GM23338 (cell line): ENCODE measurements at regions not wholly inside any gene's neighbourhood (a gene's known extent, or its start where the extent isn't known, plus 50 kb on each side); places are given as distances from the start of the nearest gene placed in this dataset.

Experiments
- ATAC-seq: fragments of 200-7000 bp; cut with Tn5 transposase; 3 replicates; pipeline ENCODE4 v1.9.1; 2020
- DNase-seq: peaks from one replicate; pipeline ENCODE4 v3.0.0-alpha.2; 2015; ENCODE audit warnings: low spot score
- H2AFZ ChIP-seq: fragments of 200-600 bp; sonication (generic); 2 replicates; pipeline ENCODE4 v1.8.0; 2016; ENCODE audit warnings: antibody characterized with exemption, mild to moderate bottlenecking, moderate library complexity
- H3F3A ChIP-seq: fragments of 200-600 bp; sonication (generic); replicated peaks from 2 replicates; pipeline ENCODE4 v1.8.0; 2017; ENCODE audit warnings: antibody characterized with exemption, mixed run types, low read depth
- H3K27ac ChIP-seq: fragments of 200-600 bp; sonication (generic); 2 replicates; pipeline ENCODE4 v1.6.1; 2016; ENCODE audit warnings: low read depth
- H3K27me3 ChIP-seq: fragments of 200-600 bp; sonication (generic); 2 replicates; pipeline ENCODE4 v1.8.0; 2016; ENCODE audit warnings: mild to moderate bottlenecking, mixed run types, moderate library complexity; ENCODE audit not compliant: insufficient read depth
- H3K36me3 ChIP-seq: fragments of 200-600 bp; sonication (generic); 2 replicates; pipeline ENCODE4 v1.8.0; 2016; ENCODE audit warnings: mild to moderate bottlenecking; ENCODE audit not compliant: insufficient read depth
- H3K4me1 ChIP-seq: fragments of 200-600 bp; sonication (generic); 2 replicates; pipeline ENCODE4 v1.8.0; 2016; ENCODE audit warnings: mild to moderate bottlenecking, moderate library complexity; ENCODE audit not compliant: insufficient read depth
- H3K4me2 ChIP-seq: fragments of 200-600 bp; sonication (generic); 2 replicates; pipeline ENCODE4 v1.7.1; 2017; ENCODE audit warnings: mixed run types
- H3K4me3 ChIP-seq: fragments of 200-600 bp; sonication (generic); 2 replicates; pipeline ENCODE4 v1.6.1; 2016; ENCODE audit warnings: mixed run types
- H3K79me2 ChIP-seq: fragments of 200-600 bp; sonication (generic); replicated peaks from 2 replicates; pipeline ENCODE4 v1.8.0; 2017; ENCODE audit warnings: mild to moderate bottlenecking; ENCODE audit not compliant: insufficient read depth
- H3K9me2 ChIP-seq: fragments of 200-600 bp; sonication (generic); 2 replicates; pipeline ENCODE4 v1.8.0; 2017; ENCODE audit not compliant: insufficient read depth
- H4K20me1 ChIP-seq: fragments of 200-600 bp; sonication (generic); replicated peaks from 2 replicates; pipeline ENCODE4 v1.8.0; 2017; ENCODE audit warnings: mild to moderate bottlenecking; ENCODE audit not compliant: insufficient read depth
- H3K27ac Mint-ChIP-seq: 2 replicates; pipeline ENCODE4 v1.8.0; 2020; ENCODE audit warnings: inconsistent platforms, mild to moderate bottlenecking, moderate library complexity, mixed read lengths
- H3K27me3 Mint-ChIP-seq: 3 replicates; pipeline ENCODE4 v1.8.0; 2022; ENCODE audit warnings: low read depth, mild to moderate bottlenecking, moderate library complexity, mixed read lengths, inconsistent platforms; ENCODE audit not compliant: insufficient read depth, poor library complexity
- H3K36me3 Mint-ChIP-seq: 3 replicates; pipeline ENCODE4 v1.8.0; 2021; ENCODE audit warnings: low read depth, mild to moderate bottlenecking, inconsistent platforms, moderate library complexity, mixed read lengths
- H3K4me1 Mint-ChIP-seq: 3 replicates; pipeline ENCODE4 v1.8.0; 2020; ENCODE audit warnings: mild to moderate bottlenecking, inconsistent platforms, mixed read lengths
- H3K4me3 Mint-ChIP-seq: 3 replicates; pipeline ENCODE4 v1.8.0; 2021; ENCODE audit warnings: moderate library complexity, mild to moderate bottlenecking, inconsistent platforms, mixed read lengths
- H3K9me3 Mint-ChIP-seq: 3 replicates; pipeline ENCODE4 v1.8.0; 2020; ENCODE audit warnings: moderate library complexity, mild to moderate bottlenecking, inconsistent platforms, mixed read lengths
- CREB1 ChIP-seq: fragments of 250-450 bp; sonication (Bioruptor Pico); IDR thresholded peaks from 2 replicates; pipeline ENCODE4 v1.5.0; 2020; ENCODE audit warnings: low read depth, mild to moderate bottlenecking, moderate library complexity
- CTCF ChIP-seq, 2 experiments: fragments of 200-600 bp in 1 of 2; sonication (generic) in 1 of 2; conservative IDR thresholded peaks; 2 replicates each; pipeline versions ENCODE4 v1.5.1 to v1.6.1; 2016 to 2017; ENCODE audit warnings: antibody characterized with exemption in 2 of 2, low read depth in 2 of 2, mild to moderate bottlenecking in 2 of 2, moderate library complexity in 1 of 2
- ETS1 ChIP-seq: IDR thresholded peaks from 2 replicates; pipeline ENCODE4 v1.6.1; 2016; ENCODE audit warnings: antibody characterized with exemption
- EZH2 ChIP-seq: fragments of 200-600 bp; sonication (generic); IDR thresholded peaks from one replicate; pipeline ENCODE4 v1.8.0; 2017; ENCODE audit warnings: antibody characterized with exemption, mild to moderate bottlenecking, low read depth; ENCODE audit not compliant: unreplicated experiment
- EZH2phosphoT487 ChIP-seq: fragments of 200-600 bp; sonication (generic); IDR thresholded peaks from one replicate; pipeline ENCODE4 v1.8.1; 2018; ENCODE audit warnings: antibody characterized with exemption; ENCODE audit not compliant: unreplicated experiment
- JUNB ChIP-seq: IDR thresholded peaks from one replicate; pipeline ENCODE4 v1.6.1; 2016; ENCODE audit warnings: antibody characterized with exemption; ENCODE audit not compliant: unreplicated experiment
- NANOG ChIP-seq: IDR thresholded peaks from 2 replicates; pipeline ENCODE4 v1.6.1; 2016; ENCODE audit warnings: antibody characterized with exemption, borderline replicate concordance
- POLR2AphosphoS5 ChIP-seq: IDR thresholded peaks from 2 replicates; pipeline ENCODE4 v1.6.1; 2016; ENCODE audit warnings: antibody characterized with exemption, low read depth
- REST ChIP-seq: IDR thresholded peaks from one replicate; pipeline ENCODE4 v1.6.1; 2018; ENCODE audit warnings: antibody characterized with exemption; ENCODE audit not compliant: unreplicated experiment
- STAT1 ChIP-seq: IDR thresholded peaks from one replicate; pipeline ENCODE4 v1.6.1; 2016; ENCODE audit warnings: antibody characterized with exemption; ENCODE audit not compliant: unreplicated experiment
- ZNF114 ChIP-seq: fragments of 250-450 bp; sonication (Bioruptor Pico); IDR thresholded peaks from 2 replicates; pipeline ENCODE4 v1.5.0; 2020; ENCODE audit warnings: mild to moderate bottlenecking, moderate library complexity
- ZNF331 ChIP-seq: fragments of 250-450 bp; sonication (Bioruptor Pico); IDR thresholded peaks from 2 replicates; pipeline ENCODE4 v1.5.0; 2020; ENCODE audit warnings: low read depth, mild to moderate bottlenecking, moderate library complexity
- ZNF462 ChIP-seq: fragments of 250-450 bp; sonication (Bioruptor Pico); IDR thresholded peaks from 2 replicates; pipeline ENCODE4 v1.5.0; 2020; ENCODE audit warnings: mild to moderate bottlenecking, moderate library complexity

GRCh38 chrX:149114874-149115273, 390.2 kb downstream of the IDS start:
- Histone ChIP-seq H3K36me3 (no peaks in the 10 kb centered on the region), H3F3A (no peaks in the 10 kb centered on the region), H3K79me2 (no peaks in the 10 kb centered on the region), H3K4me1 (no peaks in the 10 kb centered on the region), H3K9me2 (no peaks in the 10 kb centered on the region), H3K4me3 (no peak overlapping the region), H3K27me3 (no peaks in the 10 kb centered on the region), H3K27ac (no peak overlapping the region), H3K4me2 (no peak overlapping the region), H4K20me1 (no peaks in the 10 kb centered on the region), H2AFZ (no peak overlapping the region)
- TF ChIP-seq ZNF114 (CRISPR knock-in tag) (no peak), ZNF331 (CRISPR knock-in tag) (no peak), CREB1 (CRISPR knock-in tag) (no peak), EZH2 (no peak), REST (no peak), JUNB (no peak), STAT1 (no peak), EZH2phosphoT487 (no peak), POLR2AphosphoS5 (no peak), CTCF (conservative IDR thresholded peaks at IDR 0.05; ENCODE audit: low read depth in 2 of 2) (no peak), NANOG (no peak), ETS1 (no peak), ZNF462 (no peak)
- no peaks in the 10 kb centered on the region for H3K4me1 Mint-ChIP-seq
- peaks cover 7% of the 10 kb centered on the region; the same call in 2 of the 3 replicates for H3K9me3 Mint-ChIP-seq
- H3K4me3 Mint-ChIP-seq, result no peak overlapping the region
- DNase-seq (no peak), ATAC-seq (no peak)
- peaks cover 6% of the 10 kb centered on the region; the same call in 2 of the 3 replicates for H3K36me3 Mint-ChIP-seq
- H3K27ac Mint-ChIP-seq, result no peak overlapping the region
- peaks cover 2% of the 10 kb centered on the region for H3K27me3 Mint-ChIP-seq
